SK-MEL-5 (cell line): ENCODE measurements at regions not wholly inside any gene's neighbourhood (a gene's known extent, or its start where the extent isn't known, plus 50 kb on each side); places are given as distances from the start of the nearest gene placed in this dataset.
A peak's percentile ranks its signal among the peaks of the same experiment; 100 is the strongest.

Source experiments
- DNase-seq: peaks from one replicate; pipeline ENCODE4 v3.0.0-alpha.2; 2016; ENCODE audit warnings: low read depth, low spot score
- in situ Hi-C: cut with HindIII; loops from 2 replicates; pipeline ENCODE4 v1.10.0; 2016; ENCODE audit warnings: low sequenced_read_pairs, high pct_unique_total_duplicates, low pct_unique_long_range_greater_than_20kb

- in situ Hi-C loops: no loop called here
- DNase-seq: no peak
These were observed 2595.9 kb downstream of the PCDH7 start for GRCh38 chr4:33316033-33316432.

GRCh38 chr4:33316578-33316977, 2596.4 kb downstream of the PCDH7 start:
- in situ Hi-C loops: no loop called here

GRCh38 chr4:33323393-33323792, 2603.2 kb downstream of the PCDH7 start:
- no peak for DNase-seq
- in situ Hi-C loops: no loop called here

More at GRCh38 chr4:33316578-33316977, 2596.4 kb downstream of the PCDH7 start:
- DNase-seq: no peak

- DNase-seq: no peak
- in situ Hi-C loops: no loop called here
These were observed 2614.2 kb downstream of the PCDH7 start for GRCh38 chr4:33334416-33334815.

- no peak for DNase-seq
- in situ Hi-C loops: no loop called here
These were observed 2619.6 kb downstream of the PCDH7 start for GRCh38 chr4:33339762-33340161.

- DNase-seq: no peak
- in situ Hi-C loops: no loop called here
These were observed 2620.0 kb downstream of the PCDH7 start for GRCh38 chr4:33340168-33340567.

- DNase-seq: no peak
- in situ Hi-C loops: no loop called here
These were observed 2629.2 kb downstream of the PCDH7 start for GRCh38 chr4:33349376-33349775.

- in situ Hi-C loops: no loop called here
- peak; percentile 6 for DNase-seq
These were observed 2637.0 kb downstream of the PCDH7 start for GRCh38 chr4:33357121-33357520.

- in situ Hi-C loops: no loop called here
- DNase-seq: peak; percentile 63
These were observed 2649.3 kb downstream of the PCDH7 start for GRCh38 chr4:33369446-33369845.

GRCh38 chr4:33381816-33382215, 2661.6 kb downstream of the PCDH7 start:
- DNase-seq: no peak
- in situ Hi-C loops: no loop called here

GRCh38 chr4:33386764-33387163, 2666.6 kb downstream of the PCDH7 start:
- DNase-seq: peak; percentile 37
- in situ Hi-C loops: no loop called here

- in situ Hi-C loops: no loop called here
- DNase-seq: no peak
These were observed 2670.8 kb downstream of the PCDH7 start for GRCh38 chr4:33390976-33391375.

- in situ Hi-C loops: no loop called here
These were observed 2675.7 kb downstream of the PCDH7 start for GRCh38 chr4:33395731-33396485.

GRCh38 chr4:33400504-33400903, 2680.3 kb downstream of the PCDH7 start:
- no peak for DNase-seq
- in situ Hi-C loops: no loop called here

More at GRCh38 chr4:33395731-33396485, 2675.7 kb downstream of the PCDH7 start:
- DNase-seq: no peak

- in situ Hi-C loops: no loop called here
- no peak for DNase-seq
These were observed 2687.3 kb downstream of the PCDH7 start for GRCh38 chr4:33407496-33407895.

- no peak for DNase-seq
- in situ Hi-C loops: no loop called here
These were observed 2691.0 kb downstream of the PCDH7 start for GRCh38 chr4:33411182-33411581.

- DNase-seq: no peak
These were observed 2701.7 kb downstream of the PCDH7 start for GRCh38 chr4:33421887-33422286.

GRCh38 chr4:33422656-33423055, 2702.5 kb downstream of the PCDH7 start:
- in situ Hi-C loops: no loop called here
- no peak for DNase-seq

More at GRCh38 chr4:33421887-33422286, 2701.7 kb downstream of the PCDH7 start:
- in situ Hi-C loops: no loop called here

GRCh38 chr4:33425936-33426335, 2705.8 kb downstream of the PCDH7 start:
- no peak for DNase-seq
- in situ Hi-C loops: no loop called here
